ENCODE measurements at regions not wholly inside any gene's neighbourhood (a gene's known extent, or its start where the extent isn't known, plus 50 kb on each side); places are given as distances from the start of the nearest gene placed in this dataset.
"Not testable (repeated sequence)": the region's sequence is repeated elsewhere in the genome, so short reads cannot be mapped to it uniquely, and the experiment has no call there.

DNA sequence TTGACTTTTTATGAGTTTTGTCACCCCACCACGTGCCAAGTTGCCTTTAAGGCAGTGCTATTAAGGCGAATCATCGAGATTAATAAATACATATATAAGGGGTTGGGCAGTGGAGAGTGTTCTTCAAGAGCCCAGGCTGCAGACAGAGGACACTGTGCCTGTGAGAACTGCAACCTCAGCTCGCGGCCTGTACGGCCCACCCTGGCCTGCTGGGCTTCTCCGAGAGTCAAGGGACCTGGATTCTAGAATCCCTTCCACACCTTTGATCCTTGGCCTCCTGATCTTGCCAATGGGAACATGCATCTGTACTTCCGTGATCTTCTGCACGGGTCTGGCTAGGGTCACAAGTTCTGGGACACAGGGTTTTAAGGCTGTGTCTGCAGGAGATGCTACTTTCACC lies 54.5 kb downstream of the IRX5 start:
- DNase-seq: no peak
- in situ Hi-C loops (cut with MboI; ENCODE audit: low pct_unique_long_range_greater_than_20kb, low sequenced_read_pairs): no loop called here

DNA sequence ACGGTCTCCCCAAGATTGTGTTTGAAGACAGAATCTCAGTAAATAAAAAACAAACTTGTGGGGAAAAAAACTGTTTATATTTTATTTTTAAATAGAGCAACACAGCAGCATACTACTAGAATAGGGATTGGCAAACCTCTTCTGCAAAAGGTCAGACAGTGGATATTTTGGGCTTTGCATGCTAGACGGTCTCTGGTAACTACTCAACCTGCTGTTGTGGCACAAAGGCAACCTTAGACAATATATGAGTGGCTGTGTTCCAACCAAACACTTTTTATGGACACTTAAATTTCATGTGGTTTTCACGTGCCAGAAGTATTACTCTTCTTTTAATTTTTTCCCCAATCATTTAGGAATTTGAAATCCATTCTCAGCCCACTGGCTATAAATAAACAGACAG lies 55.0 kb downstream of the IRX5 start:
- no peak for DNase-seq
- in situ Hi-C loops (cut with MboI; ENCODE audit: low pct_unique_long_range_greater_than_20kb, low sequenced_read_pairs): no loop called here

DNA sequence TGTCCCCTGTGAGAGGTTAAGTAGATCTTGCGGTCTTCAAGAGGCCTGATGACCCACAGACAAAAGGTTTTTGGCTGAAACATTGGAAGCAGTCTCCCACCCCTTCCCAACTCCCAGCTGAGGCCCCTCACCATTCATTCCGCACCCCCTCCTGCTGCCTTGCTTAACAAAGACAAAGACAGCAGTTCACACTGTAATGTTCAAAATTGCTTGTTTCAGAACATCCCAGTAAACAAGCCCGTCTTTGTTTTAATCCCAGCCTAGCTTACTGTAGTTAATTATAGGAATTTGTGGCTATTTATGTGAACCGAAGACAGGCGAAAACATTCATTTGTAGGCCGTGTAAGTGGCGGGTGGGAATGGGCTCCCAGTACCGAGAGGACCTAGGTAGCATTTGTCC lies 55.7 kb downstream of the IRX5 start:
- DNase-seq: no peak
- in situ Hi-C loops (cut with MboI; ENCODE audit: low pct_unique_long_range_greater_than_20kb, low sequenced_read_pairs): no loop called here

DNA sequence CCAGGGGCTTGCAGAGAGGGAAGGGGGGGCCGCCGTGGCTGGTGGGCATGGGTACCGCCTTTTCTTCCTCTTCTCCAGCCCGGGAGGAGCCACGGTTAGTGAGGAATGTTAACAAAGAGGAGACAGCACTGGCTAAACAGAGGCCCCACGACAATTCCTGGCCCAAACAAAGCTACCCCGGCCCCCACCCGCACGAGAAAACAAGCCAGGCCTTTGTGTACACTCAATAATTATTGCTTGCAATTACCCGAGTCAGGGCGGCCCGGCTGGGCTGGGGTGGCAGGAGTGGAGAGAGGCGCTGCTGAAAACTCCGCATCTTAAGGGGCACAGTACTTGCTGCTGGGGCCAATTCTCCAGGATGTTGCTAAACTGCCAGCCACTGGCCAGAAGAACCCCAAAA lies 56.4 kb downstream of the IRX5 start:
- DNase-seq: no peak
- in situ Hi-C loops (cut with MboI; ENCODE audit: low pct_unique_long_range_greater_than_20kb, low sequenced_read_pairs): no loop called here

DNA sequence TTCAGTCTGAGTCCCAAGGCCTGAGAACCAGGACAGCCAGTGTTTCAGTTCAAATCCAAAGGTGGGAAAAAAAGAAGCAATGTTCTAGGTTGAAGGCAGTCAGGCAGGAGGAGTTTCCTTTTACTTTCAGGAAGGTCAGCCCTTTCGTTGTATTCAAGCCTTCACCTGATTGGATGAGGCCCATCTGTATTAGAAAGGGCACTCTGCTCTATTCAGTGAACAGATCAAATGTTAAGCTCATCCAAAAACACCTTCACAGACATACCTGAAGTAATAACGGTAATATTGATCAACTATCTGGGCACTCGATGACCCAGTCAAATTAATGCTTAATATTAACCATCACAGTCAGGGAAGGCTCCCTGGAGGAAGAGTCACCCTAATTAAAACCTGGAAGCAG lies 60.9 kb downstream of the IRX5 start:
- DNase-seq: no peak
- in situ Hi-C loops (cut with MboI; ENCODE audit: low pct_unique_long_range_greater_than_20kb, low sequenced_read_pairs): no loop called here

- DNase-seq; in situ Hi-C loops (cut with MboI; ENCODE audit: low pct_unique_long_range_greater_than_20kb, low sequenced_read_pairs): not testable (repeated sequence)
Measured at GRCh38 chr16:54991946-54992345, 61.3 kb downstream of the IRX5 start.

GRCh38 chr16:54993106-54993895 lies 62.6 kb downstream of the IRX5 start:
- DNase-seq: no peak
- in situ Hi-C loops (cut with MboI; ENCODE audit: low pct_unique_long_range_greater_than_20kb, low sequenced_read_pairs): no loop called here

DNA sequence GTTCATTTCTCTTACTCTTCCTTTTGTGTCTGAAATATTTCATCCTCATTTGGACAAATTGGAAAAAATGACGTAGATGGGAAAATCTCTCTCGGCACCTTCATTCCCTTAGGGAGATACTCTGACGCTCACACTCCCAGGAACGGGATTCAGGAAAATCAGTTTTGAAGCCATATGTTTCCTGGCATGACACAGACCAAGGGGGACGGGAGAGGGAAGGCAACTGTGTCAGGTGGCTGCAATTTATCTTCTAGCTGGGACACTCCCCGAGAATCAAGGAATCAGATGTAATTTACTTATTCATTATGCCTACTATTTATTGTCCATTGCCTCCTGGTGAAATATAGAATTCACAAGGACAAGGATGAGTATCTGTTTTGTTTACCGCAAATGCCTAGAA lies 65.5 kb downstream of the IRX5 start:
- DNase-seq: no peak
- in situ Hi-C loops (cut with MboI; ENCODE audit: low pct_unique_long_range_greater_than_20kb, low sequenced_read_pairs): no loop called here

DNA sequence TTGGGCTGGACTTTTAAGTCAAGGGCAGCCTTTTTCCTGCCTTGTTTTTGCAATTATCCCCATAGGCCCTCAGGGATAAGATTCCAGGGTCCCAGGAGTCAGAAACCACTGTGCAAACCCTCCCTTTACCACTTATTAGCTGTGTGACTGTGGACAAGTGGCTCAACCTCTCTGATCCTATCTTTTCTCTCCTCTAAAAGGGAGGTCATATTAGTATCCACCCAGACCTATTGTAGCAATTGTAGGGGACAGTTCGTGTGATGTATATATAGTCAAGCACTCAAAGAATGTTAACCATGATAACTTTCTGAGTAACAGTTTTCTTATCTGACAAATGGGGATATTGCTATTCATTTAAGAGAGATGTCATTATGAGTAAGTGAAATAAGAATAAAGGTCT lies 68.2 kb downstream of the IRX5 start:
- DNase-seq: no peak
- in situ Hi-C loops (cut with MboI; ENCODE audit: low pct_unique_long_range_greater_than_20kb, low sequenced_read_pairs): no loop called here

DNA sequence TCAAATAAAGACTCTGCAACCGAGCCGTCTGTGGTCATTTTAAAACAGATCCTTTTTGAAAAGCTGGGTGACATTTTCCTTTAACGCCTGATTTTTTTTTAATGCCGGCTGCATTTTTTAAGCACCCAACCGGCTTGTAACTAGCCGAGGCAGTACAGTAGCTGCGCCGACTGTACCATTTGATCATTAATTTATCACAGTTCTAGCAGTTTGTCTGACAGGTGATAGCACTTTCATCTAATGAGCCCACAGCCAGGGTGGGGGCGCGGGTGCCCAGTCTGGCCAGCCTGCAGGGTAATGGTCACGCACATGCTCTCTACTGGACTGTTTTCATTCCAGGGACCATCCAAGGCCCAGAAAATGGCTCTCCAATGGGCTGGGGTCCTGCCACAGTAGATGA lies 68.8 kb downstream of the IRX5 start:
- in situ Hi-C loops (cut with MboI; ENCODE audit: low pct_unique_long_range_greater_than_20kb, low sequenced_read_pairs): no loop called here
- no peak for DNase-seq

DNA sequence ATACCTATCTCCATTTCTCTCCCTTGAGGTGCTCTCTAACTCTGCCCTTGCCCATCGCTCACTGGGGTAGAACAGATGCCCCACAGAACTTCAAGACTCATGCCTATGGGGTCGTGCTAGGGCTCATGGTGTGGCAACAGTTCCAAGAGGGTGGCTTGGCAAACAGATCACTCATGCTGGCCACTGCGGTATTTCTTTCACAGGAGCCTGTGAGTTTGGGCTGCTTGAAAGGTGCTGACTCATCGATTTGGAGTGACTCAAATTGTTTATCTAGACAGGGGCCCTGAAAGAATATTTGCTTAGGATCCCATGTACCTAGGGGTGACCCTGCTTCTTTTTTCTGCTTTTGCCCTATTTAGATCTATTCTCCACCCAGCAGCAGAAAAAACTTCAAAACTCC lies 69.9 kb downstream of the IRX5 start:
- in situ Hi-C loops (cut with MboI; ENCODE audit: low pct_unique_long_range_greater_than_20kb, low sequenced_read_pairs): no loop called here
- DNase-seq: no peak

- in situ Hi-C loops (cut with MboI; ENCODE audit: low pct_unique_long_range_greater_than_20kb, low sequenced_read_pairs): no loop called here
- DNase-seq: no peak
Measured at GRCh38 chr16:55001931-55002330, 71.3 kb downstream of the IRX5 start.

DNA sequence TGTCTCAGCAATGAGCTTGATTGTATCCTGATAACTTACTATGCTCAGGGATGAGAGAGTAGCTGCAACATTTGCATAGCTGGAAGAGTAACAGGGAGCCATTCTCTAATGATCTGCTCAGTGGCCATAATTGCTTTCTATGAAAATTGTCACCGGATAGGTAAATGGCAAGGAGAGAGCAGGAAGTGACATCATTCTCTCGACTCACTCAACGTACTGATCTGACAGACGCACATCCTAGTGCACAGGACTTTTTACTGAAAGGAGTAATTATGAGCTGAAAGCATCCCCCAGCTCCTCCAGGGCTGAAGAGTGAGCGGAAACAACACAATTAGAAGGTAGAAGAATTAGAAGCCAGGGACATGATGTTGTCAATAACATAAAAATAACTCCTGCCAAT lies 71.8 kb downstream of the IRX5 start:
- in situ Hi-C loops (cut with MboI; ENCODE audit: low pct_unique_long_range_greater_than_20kb, low sequenced_read_pairs): no loop called here
- no peak for DNase-seq

DNA sequence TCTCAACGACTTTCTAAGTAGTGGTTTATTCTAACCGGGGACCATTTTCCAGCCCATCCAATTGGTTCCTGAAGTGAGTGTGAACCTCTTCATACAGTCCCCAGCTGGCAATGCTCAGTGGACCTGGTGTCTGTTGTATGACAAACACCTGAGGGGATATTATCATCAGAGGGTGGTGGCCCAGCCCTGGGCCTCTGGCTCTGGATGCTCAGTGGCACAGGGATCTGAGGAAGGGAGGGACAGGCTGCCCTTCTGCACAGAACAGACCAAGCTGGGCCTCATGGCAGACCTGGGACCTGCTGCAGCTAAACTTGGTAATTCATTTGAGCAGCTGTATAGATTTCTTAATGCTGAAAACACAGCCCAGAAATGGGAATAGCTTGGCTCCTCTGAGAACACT lies 72.6 kb downstream of the IRX5 start:
- in situ Hi-C loops (cut with MboI; ENCODE audit: low pct_unique_long_range_greater_than_20kb, low sequenced_read_pairs): no loop called here

GRCh38 chr16:55003916-55004315 lies 73.3 kb downstream of the IRX5 start:
- DNase-seq: no peak
- in situ Hi-C loops (cut with MboI; ENCODE audit: low pct_unique_long_range_greater_than_20kb, low sequenced_read_pairs): no loop called here

More for the DNA sequence above, 72.6 kb downstream of the IRX5 start:
- no peak for DNase-seq

DNA sequence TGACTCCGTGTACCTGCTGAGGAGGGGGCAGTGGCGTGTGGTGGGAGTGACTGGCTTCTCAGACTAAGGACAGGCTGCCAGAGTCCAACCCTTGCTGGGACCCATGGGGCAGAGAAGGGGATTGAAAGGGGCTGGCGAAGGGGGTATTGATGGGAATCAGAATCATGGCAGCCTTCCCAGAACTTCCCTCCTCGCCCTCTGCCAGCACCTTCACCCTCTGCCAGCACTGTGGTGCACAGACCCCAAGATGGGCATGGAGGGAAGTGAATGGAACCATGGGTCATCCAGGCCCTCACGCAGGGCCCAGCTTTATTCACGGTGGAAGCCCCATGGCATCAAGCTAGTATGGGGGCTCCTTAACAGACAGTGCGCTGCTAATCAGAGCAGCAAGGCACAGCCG lies 76.8 kb downstream of the IRX5 start:
- in situ Hi-C loops (cut with MboI; ENCODE audit: low pct_unique_long_range_greater_than_20kb, low sequenced_read_pairs): no loop called here

GRCh38 chr16:55008836-55009510 lies 78.3 kb downstream of the IRX5 start:
- in situ Hi-C loops (cut with MboI; ENCODE audit: low pct_unique_long_range_greater_than_20kb, low sequenced_read_pairs): no loop called here
- DNase-seq: no peak

More for the DNA sequence above, 76.8 kb downstream of the IRX5 start:
- DNase-seq: no peak

GRCh38 chr16:55009581-55009980 lies 78.9 kb downstream of the IRX5 start:
- no peak for DNase-seq
- in situ Hi-C loops (cut with MboI; ENCODE audit: low pct_unique_long_range_greater_than_20kb, low sequenced_read_pairs): no loop called here

DNA sequence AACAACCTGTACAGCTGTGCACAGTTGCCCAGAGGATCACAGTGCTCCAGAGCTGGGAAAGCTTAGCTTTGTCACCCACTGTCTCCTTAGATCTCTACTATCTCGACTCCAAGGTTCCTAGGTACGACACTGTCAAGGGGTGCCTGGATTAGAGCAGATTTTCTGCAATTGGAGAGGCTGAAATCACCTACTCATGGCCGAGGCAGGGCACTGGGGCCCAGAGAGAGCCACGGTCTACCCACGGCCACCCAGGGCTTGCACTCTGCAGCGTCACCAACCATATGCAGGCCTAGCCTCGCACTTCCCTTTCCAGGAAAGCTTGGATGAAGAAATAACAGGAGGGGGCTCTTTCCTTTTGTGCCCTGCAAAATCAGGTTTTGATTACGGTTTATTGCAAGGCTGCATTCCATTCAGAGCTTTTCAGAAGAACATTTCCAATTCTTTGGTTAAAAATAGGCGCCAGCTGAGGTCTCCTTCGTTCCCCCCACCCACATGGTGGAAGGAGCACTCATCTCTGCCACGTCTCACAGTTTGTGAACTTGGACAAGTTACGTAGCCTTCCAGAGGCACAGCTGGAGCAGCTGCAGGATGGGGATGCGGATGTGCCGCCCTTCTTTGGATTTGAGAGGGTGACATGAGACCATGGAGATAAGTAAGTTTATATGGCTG lies 80.0 kb downstream of the IRX5 start:
- in situ Hi-C loops (cut with MboI; ENCODE audit: low pct_unique_long_range_greater_than_20kb, low sequenced_read_pairs): no loop called here
- no peak for DNase-seq

DNA sequence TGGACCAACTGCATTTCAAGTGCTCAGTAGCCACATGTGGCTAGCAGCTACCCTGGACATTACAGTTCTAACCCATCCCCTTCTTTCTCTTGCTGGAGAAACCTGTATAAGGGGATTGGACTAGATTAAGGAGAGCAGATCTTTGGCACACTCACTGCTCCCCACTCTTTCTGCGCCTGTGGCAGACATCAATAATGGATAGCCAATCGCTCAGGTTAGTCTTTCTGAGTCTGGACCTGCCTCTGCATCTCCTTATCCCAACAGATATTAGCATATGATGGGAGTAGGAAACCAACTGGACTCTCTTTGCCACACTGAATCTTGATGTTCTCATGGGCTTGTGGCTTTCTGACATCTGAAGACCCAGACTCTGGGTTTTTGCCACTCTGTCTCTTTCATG lies 81.7 kb downstream of the IRX5 start:
- in situ Hi-C loops (cut with MboI; ENCODE audit: low pct_unique_long_range_greater_than_20kb, low sequenced_read_pairs): no loop called here
- DNase-seq: no peak
